ENCODE measurements at regions not wholly inside any gene's neighbourhood (a gene's known extent, or its start where the extent isn't known, plus 50 kb on each side); places are given as distances from the start of the nearest gene placed in this dataset.

DNA sequence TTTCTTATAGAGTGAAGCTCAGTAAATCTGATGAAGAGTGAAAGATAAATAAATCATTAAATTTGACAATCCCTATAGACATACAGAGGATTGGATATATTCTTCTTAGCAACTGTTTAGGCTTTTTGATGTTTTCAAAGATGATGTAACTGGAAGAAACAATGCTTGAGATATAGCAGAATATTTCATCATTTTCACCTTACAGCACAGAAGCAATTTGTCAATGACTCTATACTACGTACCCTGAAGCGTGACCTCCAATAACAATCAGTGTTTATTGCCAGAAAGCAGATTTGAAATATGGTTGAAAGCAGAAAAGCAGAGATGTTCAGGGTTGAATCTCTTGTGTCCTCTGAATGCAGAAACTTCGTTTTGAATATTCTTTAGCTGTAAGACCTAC lies 228.4 kb downstream of the DTHD1 start (continued):
- TF ChIP-seq, protein P1, sequence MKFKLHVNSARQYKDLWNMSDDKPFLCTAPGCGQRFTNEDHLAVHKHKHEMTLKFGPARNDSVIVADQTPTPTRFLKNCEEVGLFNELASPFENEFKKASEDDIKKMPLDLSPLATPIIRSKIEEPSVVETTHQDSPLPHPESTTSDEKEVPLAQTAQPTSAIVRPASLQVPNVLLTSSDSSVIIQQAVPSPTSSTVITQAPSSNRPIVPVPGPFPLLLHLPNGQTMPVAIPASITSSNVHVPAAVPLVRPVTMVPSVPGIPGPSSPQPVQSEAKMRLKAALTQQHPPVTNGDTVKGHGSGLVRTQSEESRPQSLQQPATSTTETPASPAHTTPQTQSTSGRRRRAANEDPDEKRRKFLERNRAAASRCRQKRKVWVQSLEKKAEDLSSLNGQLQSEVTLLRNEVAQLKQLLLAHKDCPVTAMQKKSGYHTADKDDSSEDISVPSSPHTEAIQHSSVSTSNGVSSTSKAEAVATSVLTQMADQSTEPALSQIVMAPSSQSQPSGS (CRISPR knock-in tag; IDR thresholded peaks at IDR 0.05): no peak

DNA sequence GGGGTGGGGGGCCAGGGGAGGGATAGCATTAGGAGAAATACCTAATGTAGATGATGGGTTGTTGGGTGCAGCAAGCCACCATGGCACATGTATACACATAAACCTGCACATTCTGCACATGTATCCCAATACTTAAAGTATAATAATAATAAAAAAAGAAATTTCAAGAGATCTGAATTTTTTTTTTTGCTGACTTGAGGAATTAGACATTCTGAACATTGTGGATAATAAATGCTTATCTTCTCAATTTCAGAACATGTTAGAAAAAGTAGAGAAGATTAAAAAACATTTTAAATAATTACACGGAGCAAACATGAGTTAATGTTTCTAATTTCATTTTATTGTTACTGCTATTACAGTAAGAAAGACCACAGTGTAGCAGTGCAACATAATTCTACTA lies 230.4 kb downstream of the DTHD1 start:
- Histone ChIP-seq H3K36me3 (ENCODE audit: control insufficient read depth, insufficient read depth, low read length) (no peaks in the 10 kb centered on the region), H3K9ac (ENCODE audit: insufficient read depth in 1 of 2, low read depth in 2 of 2, low read length in 2 of 2) (no peak overlapping the region), H3K9me3 (replicated peaks; ENCODE audit: control insufficient read depth, insufficient read depth, low read depth, low read length) (no peaks in the 10 kb centered on the region), H2AFZ (ENCODE audit: low read depth, low read length) (no peak overlapping the region), H3K4me3 (no peak overlapping the region), H3K4me2 (ENCODE audit: insufficient read depth, low read length) (no peak overlapping the region), H3K9me1 (ENCODE audit: control insufficient read depth, insufficient read depth, low read length) (no peaks in the 10 kb centered on the region), H3K27me3 (ENCODE audit: control insufficient read depth in 2 of 2, insufficient read depth in 2 of 2, low read length in 2 of 2) (no peaks in the 10 kb centered on the region), H3K27ac (ENCODE audit: extremely low read depth, low read depth, low read length) (no peak overlapping the region), H3K4me1 (replicated peaks in 1 of 2; ENCODE audit: control insufficient read depth in 2 of 2, insufficient read depth in 2 of 2, low read length in 2 of 2) (no peaks in the 10 kb centered on the region), H4K20me1 (replicated peaks; ENCODE audit: control insufficient read depth, insufficient read depth, low read length) (no peaks in the 10 kb centered on the region), H3K79me2 (ENCODE audit: control insufficient read depth, insufficient read depth, low read length) (no peaks in the 10 kb centered on the region)
- FAIRE-seq (no peak), ATAC-seq (no peak), DNase-seq (ENCODE audit: extremely low read depth in 1 of 4, low spot score in 3 of 4) (no peak)
- BruUV-seq (replicated peaks): no TSS peak
- intact Hi-C loops (cut with micrococcal nuclease) (no loop called here), in situ Hi-C loops (cut with MboI) (no loop called here)
- ChIA-PET POLR2A (no interaction called here), CTCF (ENCODE audit: low intra/inter-chr PET ratio) (no interaction called here)
- peak; percentile 28; the same call in 1 of the 2 replicates for TF ChIP-seq MAFK (IDR thresholded peaks at IDR 0.05; ENCODE audit: low read length)
- TF ChIP-seq MAFG (tag; conservative IDR thresholded peaks at IDR 0.05): peak; percentile 18; the same call in 1 of the 2 replicates
- TF ChIP-seq ZNF76 (CRISPR knock-in tag; IDR thresholded peaks at IDR 0.05; ENCODE audit: borderline replicate concordance): no peak
- peak; percentile 51; the same call in 1 of the 2 replicates for TF ChIP-seq ZNF316 (IDR thresholded peaks at IDR 0.05)
- WGBS (ENCODE audit: insufficient coverage, low coverage, missing lambda C conversion rate): 8% methylated on average over 1 of the region's 1 CpG
